GM18870 (cell line): ENCODE measurements at regions not wholly inside any gene's neighbourhood (a gene's known extent, or its start where the extent isn't known, plus 50 kb on each side); places are given as distances from the start of the nearest gene placed in this dataset.
A peak's percentile ranks its signal among the peaks of the same experiment; 100 is the strongest.

Experiments used
- ATAC-seq: cut with Tn5 transposase; IDR thresholded peaks from one replicate; pipeline ENCODE4 v1.9.1; 2021; ENCODE audit warnings: moderate library complexity; ENCODE audit not compliant: unreplicated experiment

- ATAC-seq = no peak
Measured at GRCh38 chr12:67453191-67453590, 184.0 kb downstream of the CAND1 start.

DNA sequence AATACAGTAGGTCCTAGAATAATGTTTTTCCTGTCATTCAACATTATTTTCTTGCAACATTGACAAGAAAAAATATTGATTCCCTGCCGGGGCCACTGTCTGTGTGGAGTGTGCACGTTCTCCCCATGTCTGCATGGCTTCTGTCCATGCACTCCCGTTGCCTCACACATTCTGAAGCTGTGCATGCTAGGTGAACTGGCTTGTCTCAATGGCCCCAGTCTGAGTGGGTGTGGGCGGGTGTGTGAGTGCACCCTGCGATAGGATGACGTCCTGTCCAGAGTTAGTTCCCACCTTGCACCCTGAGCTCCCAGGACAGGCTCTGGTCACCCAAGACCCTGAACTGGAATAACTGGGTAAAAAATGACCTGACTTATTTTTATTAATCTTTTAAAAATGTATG is 186.1 kb downstream of the CAND1 start:
- no peak for ATAC-seq

GRCh38 chr12:67456431-67456901 is 187.3 kb downstream of the CAND1 start:
- no peak for ATAC-seq

DNA sequence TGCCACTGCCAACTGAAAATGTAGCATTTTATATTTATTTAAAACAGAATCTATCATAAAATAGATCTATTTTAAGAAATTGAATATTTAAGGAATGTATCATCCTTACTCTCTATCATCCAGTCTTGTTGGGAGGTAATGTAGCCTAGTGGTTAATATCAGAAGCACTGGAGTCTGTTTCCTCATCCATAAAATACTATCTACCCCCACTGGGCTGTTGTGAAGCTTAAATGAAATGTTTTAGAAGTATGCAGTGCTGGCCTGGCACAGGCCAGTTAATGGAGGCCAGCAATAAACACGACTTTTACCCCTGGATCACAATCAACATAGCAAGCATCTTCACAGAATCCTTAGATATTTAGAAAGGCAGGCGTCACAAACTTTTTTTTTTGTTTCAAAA is 188.0 kb downstream of the CAND1 start:
- ATAC-seq = no peak

DNA sequence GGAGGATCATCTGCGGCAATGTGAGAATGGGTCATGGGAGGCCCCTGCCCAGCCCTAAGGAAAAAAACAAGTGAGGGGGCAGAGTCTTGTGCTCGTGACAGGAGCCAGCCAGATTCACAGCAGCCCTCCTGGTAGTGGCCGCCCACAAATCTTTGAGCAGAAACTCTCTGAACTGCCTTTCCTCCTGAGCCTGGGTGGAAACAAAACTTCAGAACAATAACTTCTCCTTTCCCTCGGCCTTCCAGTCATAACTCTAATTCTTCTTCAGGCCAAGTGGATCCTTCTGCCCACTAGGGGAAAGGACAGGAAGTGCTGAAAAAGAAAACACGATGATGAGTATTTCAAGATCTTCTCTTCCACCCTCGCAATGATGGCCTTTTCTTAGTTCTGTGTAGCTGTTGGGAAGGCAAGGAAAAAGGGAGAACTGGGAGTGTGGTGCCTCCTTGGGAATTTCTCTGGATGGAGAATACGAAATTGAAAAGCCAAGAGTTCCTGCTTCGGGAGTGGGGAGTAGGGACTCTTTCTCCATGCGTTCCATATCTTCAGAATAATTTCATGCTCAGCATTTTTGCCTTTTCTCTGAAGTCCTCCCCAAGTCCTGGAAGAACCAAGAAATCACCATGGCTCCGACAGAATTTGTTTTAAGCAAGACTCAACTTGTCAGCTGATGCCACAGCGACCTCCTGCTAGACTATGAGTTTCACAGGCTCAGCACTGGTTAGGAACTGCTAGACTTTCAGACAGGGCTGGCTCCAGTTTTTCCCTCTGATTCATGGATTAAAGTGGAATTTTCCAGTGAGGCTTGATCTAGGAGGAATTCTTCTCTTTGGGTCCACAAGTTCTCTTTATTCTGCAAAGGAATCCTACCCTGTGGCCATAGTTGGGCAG is 188.9 kb downstream of the CAND1 start:
- ATAC-seq = no peak

- ATAC-seq = no peak
Measured at GRCh38 chr12:67459173-67459572, 189.4 kb upstream of the DYRK2 start.

- no peak for ATAC-seq
Measured at GRCh38 chr12:67459578-67459977, 189.0 kb upstream of the DYRK2 start.

GRCh38 chr12:67460388-67460787 is 188.2 kb upstream of the DYRK2 start:
- ATAC-seq = no peak

DNA sequence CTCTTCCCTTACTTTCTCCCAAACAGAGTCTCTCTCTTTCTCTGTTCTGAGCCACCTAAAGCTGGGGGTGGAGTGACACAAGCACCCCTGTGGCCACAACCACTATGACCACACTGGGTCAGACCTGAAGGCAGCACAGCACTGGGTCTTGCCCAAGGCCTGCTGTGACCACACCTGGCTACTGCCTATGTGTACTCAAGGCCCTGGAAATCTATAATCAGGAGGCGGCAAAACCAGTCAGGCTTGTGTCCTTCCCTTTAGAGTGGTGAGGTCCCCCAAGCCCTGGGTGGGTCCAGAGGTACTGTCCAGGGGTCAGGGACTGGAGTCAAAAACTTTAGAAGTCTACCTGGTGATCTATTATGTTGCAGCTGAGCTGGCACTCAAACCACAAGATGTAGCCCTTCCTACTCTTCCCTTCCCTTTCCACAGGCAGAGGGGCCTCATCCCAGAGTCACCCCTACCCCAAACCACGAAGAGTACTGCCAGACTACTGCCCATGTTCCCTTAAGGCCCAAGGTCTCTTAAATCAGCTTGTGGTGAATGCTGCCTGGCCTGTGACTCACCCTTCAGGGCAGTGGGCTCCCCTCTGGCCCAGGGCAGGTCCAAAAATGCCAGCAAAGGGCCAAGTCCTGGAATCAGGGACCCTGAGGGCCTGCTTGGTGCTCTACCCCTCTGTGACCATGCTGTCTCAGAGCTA is 179.8 kb upstream of the DYRK2 start:
- ATAC-seq = no peak

DNA sequence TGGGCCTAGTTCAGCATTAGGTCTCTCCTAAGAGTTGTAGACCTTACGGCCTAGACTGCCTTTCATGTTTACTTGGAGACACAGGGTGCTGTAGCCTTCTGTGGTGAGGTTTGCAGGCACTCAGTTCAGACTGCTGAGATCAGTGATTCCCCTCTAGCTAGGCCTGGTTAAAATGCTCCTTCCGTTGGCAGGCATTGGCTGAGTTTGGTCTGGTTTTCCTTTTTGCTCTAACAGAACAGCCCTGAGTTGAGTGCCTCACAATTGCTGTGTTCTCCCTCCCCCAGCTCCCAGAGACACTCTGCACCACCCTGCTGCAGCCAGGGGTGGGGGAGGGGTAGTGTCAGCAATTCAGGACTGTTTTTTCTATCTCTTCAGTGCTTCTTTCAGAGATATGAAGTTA is 178.9 kb upstream of the DYRK2 start:
- no peak for ATAC-seq

DNA sequence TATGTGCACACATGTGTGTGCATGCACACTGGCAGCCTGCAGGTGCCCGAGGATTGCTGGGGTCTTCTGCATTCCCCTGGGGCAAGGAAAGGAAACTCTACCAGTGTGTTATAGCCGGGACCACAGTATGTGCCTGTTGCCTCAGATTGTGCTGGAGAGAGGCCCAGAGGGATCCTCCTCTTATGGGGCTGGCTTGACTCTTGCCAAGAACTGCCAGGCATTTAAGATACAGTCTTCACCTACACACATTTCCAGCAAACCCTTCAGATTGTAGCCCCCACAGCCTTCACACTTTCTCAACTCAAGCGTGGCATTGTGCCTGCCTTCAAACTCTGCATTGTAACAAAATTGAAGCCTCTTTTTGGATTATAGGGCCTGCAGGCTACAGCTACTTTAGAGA is 176.7 kb upstream of the DYRK2 start:
- ATAC-seq = no peak

- ATAC-seq = no peak
Measured at GRCh38 chr12:67472539-67472938, 176.0 kb upstream of the DYRK2 start.

DNA sequence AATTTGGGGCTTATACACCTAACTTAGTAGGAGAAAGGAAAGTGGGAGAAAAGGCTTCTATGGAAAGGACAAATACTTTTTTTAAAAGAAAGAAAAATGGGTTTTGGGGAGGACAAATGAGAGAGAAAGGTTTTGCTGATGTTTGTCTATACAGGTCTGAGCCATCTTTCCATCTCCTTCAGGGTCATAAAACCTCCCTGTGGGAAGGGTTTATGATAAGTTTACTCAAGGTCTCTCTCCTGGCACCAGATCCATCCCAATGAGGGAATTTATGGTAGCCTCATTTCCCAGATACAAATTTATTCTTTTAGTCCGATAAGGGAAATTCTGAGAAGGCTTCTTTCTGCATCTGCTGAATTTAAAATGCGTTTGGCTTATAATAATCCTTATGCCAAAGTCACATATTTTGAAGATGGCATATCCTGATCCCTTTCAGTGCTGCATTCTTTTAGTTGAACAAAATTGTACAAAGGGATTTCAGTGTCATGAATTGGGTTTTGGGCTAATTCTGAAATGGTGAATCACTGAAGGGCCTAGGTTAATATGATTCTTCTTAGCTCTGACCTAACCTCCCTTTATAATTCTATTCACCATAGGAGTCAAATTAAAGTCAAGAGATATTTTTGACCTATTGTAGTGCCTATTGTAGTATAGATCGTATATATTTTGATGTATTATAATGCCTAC is 173.5 kb upstream of the DYRK2 start:
- no peak for ATAC-seq

GRCh38 chr12:67475725-67476124 is 172.8 kb upstream of the DYRK2 start:
- ATAC-seq = no peak

DNA sequence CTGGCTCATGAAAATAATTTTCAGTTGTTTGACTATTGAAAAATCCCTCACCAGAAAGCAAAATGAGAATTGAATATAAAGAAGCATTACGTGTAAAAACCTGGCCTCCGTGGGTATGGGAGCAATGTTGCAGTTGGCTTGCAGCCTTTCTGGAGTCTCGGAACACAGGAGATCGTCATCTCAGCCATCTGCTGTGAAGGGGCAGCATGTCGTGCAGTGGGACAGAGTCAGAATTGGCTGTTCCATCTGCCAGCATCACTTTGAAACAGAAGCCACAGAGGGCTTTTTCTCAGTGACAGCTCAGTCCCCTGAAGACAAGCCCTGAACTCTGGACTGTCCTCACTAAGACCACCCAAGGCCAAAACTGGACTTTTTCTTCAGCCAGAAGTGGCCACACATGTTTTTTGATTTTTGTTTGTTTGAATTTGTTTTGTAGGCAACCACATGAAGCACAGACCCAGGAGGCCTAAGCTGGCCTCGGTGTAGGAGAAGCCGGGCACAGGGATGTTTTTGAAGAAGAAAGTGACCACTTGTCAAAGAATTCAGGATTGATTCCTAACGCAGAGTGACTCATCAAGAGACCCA is 170.8 kb upstream of the DYRK2 start:
- no peak for ATAC-seq

DNA sequence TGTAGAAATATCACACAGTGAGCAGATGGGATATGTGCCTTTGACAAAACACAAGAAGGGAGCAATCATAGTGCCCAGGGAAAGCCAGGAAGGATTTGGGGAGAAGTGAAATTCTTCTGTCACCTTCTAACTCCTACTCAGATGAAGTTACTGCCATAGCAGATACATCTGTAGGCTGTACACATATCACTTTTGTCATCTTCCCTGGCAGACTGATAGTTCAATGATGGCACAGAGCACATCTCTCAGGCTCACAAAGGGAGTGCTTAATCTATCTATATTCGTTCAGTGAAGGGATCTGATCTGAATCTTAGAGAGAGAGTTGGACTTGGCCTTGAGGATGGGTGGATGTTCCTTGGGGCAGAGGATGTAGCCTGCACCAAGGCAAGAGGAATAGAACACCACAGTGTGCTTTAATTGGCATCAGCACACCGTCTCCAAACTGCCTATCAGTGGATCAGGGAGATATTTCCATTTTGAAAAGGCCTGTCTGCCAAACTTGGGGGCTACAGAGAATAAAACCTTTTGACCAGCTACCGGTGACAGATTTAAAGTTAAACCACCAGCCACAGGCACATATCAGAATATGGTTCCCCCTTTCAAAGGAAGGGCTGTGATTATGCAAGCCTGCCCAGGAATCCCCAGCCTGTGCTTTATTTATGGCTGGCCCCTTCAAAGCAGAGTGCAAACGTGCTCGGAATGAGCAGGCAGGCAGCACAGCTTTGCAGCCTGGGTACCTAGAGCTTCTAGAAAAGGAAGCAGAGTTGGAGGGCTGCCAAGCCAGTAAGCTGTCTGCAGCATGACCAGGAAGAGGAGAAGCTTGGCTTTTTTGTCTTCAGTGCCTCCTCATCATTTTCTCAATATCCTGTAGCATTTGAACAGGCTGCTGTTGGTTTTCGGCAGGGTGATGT is 165.5 kb upstream of the DYRK2 start:
- peak; percentile 44 for ATAC-seq

DNA sequence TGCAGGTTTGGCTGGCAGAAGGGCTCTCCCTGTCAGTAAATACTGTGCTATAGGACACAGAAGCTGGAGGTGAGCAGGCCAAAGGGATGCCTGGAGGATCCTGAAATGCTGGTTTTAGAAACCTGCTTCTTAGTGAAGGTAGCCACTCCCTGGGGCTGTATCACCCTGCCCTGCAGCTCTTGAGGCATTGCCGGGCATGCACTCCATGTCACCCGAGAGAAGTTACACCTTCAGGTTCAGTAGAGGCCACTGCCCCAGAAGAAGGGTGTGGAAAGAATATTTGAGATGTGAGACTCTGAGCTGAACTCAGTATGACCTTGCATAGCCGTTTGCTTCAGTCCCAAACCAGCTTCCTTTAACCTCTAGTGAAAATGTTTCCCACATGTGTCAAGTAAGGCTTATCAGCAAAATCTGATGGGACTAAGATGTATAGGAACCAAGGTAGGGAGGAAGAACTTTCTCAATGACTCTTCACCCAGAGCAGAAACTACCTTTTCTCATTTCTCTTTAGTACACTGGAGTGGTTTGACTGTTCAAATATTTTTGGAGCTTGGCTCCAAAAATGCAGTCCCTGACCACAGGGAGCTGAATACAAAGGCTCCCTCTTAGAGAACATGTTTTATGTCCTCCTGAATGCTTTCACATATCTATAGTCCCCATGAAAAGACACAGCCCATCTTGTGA is 164.5 kb upstream of the DYRK2 start:
- ATAC-seq = peak; percentile 66

DNA sequence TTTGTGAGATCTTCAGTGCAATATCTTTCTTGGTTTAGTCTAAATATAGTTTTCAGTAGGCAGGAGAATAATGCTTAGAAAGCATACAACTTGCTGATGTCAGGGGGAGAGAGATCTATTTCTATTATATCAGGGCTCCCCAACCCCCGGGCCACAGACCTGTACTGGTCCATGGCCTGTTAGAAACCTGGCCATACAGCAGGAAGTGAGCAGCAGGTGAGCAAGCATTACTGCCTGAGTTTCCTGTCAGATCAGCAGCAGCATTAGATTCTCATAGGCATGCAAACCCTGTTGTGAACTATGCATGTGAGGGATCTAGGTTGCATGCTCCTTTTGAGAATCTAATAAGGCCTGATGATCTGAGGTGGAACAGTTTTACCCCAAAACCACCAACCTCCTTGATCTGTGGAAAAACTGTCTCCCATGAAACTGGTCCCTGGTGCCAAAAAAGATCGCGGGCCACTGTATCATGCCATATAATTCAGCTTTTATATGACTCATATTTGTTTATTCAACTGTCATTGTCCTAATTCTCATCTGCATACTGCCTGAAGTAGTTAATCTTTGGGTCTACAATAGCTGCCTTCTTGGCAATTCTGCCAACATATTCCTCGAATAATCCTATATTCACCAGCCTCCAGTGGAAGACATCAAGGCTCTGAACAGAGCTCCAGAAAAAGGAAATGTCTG is 163.6 kb upstream of the DYRK2 start:
- ATAC-seq = no peak

- ATAC-seq = no peak
Measured at GRCh38 chr12:67486671-67487070, 161.9 kb upstream of the DYRK2 start.
